Amniotic stem cell (primary cell): ENCODE measurements at regions not wholly inside any gene's neighbourhood (a gene's known extent, or its start where the extent isn't known, plus 50 kb on each side); places are given as distances from the start of the nearest gene placed in this dataset.

Source experiments
- DNase-seq: peaks from one replicate; lab custom pipeline; 2025; lab: John Stamatoyannopoulos, UW

GRCh38 chrX:4878640-4879039 is 1165.2 kb upstream of the PRKX start:
- no peak for DNase-seq

DNA sequence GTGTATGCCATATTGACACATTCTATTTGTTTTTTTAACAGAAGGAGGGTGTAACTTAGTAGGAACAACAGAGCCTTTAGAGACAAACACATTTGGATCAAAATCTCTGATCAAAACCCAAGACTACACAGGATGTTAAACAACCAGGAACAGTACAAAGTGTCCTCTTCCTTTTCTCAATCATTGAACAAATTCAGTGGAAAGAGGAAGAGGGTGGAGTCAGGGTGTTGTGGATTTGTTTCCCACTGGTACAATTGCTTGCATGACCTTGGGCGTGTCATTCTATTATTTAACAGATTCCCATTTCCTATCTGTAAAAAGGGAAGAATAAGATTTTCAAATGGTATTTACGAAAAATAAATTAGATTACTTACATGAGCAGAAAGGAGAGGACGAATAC is 1162.8 kb upstream of the PRKX start:
- no peak for DNase-seq

GRCh38 chrX:4851534-4851933 is 1138.1 kb upstream of the PRKX start:
- no peak for DNase-seq

DNA sequence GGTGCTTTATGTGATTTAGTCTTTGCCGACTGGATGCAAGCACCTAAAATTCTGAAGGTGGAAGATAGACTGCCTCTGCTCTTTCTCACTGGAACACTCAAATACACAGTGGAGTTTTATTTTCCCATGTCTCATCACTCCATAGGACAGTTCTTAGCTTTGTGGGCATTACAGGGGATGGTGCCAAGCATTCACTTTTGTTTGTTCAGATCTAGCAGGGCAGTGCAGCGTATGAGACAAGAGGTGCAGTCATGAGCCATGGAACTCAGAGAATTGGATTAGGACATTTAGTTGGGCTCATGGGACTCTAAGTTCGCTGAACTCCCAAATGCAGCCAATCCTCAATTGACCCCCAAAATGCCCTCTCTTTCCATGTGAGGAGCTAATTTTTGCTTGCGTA is 1136.9 kb upstream of the PRKX start:
- no peak for DNase-seq

DNA sequence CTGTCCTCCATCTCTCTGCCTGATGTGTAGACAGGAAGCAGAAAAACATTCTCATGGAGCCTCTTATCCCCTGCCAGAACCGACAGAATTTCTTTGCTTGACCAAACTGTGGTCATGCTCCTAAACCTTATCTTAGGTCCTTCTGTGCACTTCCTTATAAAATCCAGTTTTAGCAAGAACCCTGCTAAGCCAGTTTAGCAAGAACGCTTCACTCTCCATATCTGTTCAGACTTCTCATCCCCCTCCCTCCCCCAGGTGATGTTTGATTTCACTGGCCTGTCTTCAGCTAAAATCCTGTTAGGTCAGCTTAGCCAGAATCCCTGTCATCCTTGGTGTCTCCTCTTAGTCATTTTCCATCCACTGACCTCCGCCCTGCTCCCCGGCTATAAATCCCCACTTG is 1130.9 kb upstream of the PRKX start:
- DNase-seq: no peak

- no peak for DNase-seq
Measured at GRCh38 chrX:4841216-4841745, 1127.8 kb upstream of the PRKX start.

GRCh38 chrX:4831574-4831973 is 1118.1 kb upstream of the PRKX start:
- no peak for DNase-seq

GRCh38 chrX:4830880-4831557 is 1117.6 kb upstream of the PRKX start:
- DNase-seq: no peak

DNA sequence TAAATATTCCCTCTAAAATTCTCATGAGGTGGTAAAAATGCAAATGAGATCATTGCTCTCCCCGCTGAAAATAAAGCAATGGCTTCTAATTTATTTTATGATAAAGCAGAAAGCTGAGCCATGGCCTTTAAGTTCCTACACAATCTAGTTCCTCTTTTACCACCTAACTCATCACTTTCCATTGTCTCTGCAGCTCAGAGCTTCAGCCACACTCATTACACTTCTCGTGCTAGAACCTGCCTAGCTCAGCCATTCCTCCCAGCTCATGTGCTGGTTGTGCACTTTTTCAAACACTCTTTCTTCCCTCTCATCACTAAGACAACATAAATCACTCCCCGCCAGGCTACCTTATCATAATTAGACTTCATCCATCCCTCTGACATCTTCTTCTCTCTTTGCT is 1112.1 kb upstream of the PRKX start:
- no peak for DNase-seq

- no peak for DNase-seq
Measured at GRCh38 chrX:4809571-4809970, 1096.1 kb upstream of the PRKX start.

DNA sequence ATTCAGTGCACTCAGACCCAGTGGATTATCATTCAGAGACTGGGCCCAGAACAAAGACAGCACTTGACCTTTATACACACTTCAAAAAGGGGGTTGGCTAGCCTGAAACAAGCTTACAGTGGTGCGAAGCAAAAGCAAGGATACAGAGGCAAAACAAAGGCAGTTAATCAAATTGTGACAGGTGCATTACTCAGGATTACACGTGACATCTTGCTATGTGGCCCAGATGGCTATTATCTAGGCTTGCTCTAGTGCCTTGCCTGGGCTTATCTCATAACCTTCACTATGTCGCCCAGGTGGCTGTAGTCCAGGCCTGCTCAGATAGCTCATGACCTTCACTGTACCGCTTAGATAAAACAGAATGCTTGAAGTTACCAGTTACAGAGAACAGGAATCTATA is 1092.1 kb upstream of the PRKX start:
- no peak for DNase-seq

DNA sequence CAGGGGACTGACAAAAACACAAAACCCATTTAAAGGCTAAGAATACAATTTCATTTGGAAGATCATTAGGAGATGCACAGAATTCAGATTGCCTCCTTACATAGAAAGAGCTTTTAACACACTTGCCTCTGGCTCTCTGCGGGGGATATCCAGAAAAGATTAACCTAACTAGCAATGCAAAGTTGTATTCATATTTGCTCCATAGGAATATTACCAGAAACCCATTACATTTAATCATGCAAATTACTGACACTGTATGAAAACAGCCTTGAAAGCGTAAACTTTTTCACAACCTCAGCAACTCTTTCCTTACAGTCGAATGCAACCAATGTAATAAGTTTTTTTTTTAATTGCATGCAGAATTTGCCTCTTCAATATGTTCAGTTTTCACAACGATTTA is 1087.3 kb upstream of the PRKX start:
- DNase-seq: no peak

DNA sequence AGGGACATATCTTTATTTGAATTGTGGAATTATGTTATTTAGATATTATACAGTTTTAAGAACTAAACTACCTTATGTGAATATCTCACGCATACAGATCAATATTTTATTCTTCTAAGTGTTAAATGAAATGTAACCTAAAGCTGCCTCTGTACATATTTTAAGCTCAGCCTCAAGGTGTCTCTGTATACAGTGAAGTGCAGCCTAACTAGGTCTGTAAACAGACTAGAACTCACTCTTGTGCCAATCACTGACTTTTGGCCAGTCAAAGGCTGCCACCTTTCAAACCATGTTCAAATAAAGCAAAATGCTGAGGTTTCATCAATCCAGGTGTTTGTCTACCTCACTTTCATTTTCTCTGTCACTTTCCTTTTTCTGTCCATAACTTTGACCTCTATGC is 1074.5 kb upstream of the PRKX start:
- no peak for DNase-seq

GRCh38 chrX:4764888-4765287 is 1051.4 kb upstream of the PRKX start:
- no peak for DNase-seq

DNA sequence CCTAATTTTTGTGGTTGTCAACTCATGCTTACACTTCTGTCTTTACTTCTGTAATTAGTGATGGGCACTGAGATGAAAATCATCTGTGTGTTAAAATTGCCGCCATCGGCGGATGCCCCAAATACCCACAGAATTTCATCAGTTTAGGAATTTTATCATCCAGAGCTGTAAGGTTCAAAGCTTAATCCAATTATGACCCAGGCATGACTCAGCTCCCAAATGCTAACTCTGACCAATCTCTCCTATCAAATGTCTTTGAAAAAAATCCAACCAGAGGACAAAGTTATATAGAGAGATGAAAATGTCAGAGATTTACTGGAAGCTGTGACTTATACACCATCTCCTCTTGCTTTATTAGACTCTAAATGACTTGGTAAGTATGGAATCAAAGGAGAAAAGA is 1048.7 kb upstream of the PRKX start:
- no peak for DNase-seq

GRCh38 chrX:4754878-4755604 is 1041.6 kb upstream of the PRKX start:
- no peak for DNase-seq

DNA sequence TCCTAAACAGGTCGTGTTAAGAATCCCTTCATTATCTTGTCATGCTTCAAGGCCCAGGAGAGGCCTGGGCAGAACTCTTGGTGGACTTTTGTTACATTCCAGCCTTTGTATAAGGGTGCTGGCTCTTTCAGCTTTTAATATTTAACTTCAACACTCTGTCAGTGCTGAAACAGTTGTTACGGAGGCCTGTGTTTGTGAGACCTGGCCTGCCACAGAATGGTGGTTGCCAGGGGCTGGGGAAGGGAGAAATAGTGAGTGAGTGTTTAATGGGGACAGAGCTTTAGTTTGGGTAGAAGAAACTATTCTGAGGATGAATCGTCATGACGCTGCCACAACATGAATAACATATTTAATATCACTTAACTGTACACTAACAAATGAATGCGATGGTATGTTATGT is 1027.6 kb upstream of the PRKX start:
- no peak for DNase-seq

- DNase-seq: no peak
Measured at GRCh38 chrX:4735299-4735698, 1021.9 kb upstream of the PRKX start.

DNA sequence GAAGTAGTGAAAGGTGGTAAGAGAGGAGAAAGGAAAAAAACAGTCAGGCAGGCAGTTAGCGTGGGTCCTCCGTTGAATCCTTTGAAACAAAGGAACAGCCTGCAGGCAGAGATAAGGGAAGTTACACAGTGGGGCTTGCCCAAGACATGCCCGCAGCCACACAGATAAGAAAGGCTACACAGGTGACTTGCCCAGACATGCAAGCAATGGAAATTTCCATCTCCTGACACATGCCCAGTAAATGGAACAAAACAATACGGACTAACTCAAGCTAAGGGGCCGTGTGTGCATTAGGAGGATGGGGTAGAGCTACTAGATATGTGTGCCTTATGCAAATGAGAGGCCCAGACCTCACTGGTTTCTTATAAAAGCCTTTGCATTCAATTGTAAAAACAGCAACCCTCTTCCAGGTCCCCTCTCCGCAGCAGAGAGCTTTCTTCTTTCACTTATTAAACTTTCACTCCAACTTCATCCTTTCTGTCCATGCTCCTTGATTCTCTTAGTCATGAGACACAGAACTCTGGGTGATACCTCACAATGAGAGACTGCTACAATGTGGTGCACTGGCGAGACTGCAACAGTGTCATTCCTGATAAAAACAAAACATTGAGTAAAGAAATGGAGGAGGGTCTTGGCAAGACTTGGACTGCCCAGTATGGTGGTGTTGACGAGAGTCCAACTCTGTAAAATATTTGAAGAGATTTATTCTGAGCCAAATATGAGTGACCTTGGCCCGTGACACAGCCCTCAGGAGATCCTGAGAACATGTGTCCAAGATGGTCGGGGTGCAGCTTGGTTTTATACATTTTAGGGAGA is 997.4 kb upstream of the PRKX start:
- no peak for DNase-seq

DNA sequence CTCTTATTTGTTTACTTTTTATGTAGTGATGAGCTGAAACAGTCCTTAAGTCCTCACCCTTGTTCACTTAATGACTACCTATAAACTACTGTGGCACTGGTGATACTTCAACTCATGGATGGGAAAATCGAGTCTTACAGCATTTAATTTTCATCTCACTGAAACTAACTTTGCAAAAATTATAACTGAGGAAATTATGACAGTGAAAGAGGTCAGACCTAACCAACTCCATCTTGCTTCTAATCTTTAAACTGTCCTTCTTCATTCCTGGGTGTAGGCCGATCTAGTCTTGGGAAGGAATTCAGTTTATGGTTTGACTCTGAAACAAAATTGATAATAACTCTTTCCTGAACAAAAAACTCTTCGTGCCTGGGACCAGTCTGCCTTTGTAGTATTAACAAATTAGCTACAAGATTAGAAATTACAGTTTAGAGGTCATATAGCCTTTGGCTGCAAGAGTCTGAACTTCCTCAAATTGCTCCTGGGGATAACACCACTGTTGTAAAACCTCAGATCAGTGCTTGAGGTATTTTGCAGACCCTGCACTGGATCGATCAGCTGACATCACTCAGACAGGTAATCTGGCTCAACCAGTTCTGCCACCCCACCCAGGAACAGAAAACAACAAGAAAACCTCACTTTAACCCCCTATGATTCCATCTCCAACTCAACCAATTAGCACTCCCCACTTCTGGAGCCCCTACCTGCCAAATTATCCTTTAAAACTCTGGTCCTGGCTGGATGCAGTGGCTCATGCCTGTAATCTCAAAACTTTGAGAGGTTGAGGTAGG is 995.7 kb upstream of the PRKX start:
- DNase-seq: no peak

- DNase-seq: no peak
Measured at GRCh38 chrX:4706961-4707360, 993.5 kb upstream of the PRKX start.

DNA sequence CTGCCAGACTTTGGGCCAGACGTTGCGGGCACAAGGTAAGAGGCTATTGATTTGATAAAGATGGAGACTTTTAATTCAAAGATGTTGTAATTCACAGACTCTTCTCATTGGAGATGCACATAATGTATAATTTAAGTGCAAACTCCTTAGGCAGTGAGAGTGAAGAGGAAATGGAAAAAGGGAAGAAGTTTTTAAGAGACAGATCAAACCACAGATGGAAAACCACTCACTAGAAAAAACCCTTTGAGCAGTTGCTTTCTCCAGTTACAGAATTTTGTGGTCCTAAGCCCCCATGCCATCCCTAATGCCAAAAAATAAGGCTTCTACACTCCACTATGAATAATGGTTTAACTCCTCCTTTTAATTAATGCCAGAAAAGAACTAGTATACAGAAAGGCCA is 977.1 kb upstream of the PRKX start:
- no peak for DNase-seq
